SK-N-MC (cell line): ENCODE measurements at regions not wholly inside any gene's neighbourhood (a gene's known extent, or its start where the extent isn't known, plus 50 kb on each side); places are given as distances from the start of the nearest gene placed in this dataset.

Experiments
- DNase-seq: peaks from one replicate; pipeline ENCODE4 v3.0.0-alpha.2; 2011; ENCODE audit warnings: low read depth, low spot score
- H3K27ac ChIP-seq: fragments of 200-600 bp; sonication (generic); 2 replicates; pipeline ENCODE4 v1.5.1; 2016; ENCODE audit warnings: mixed run types
- H3K36me3 ChIP-seq: fragments of 200-600 bp; sonication (generic); 2 replicates; pipeline ENCODE4 v1.6.1; 2017; ENCODE audit warnings: antibody characterized with exemption, low read length, mixed read lengths; ENCODE audit not compliant: insufficient read depth
- H3K4me3 ChIP-seq: fragments of 200-600 bp; sonication (generic); 2 replicates; pipeline ENCODE4 v1.5.1; 2016
- H3K9ac ChIP-seq: fragments of 200-600 bp; sonication (generic); 2 replicates; pipeline ENCODE4 v1.8.0; 2017; ENCODE audit warnings: mixed run types, mixed read lengths; ENCODE audit not compliant: insufficient read length
- H3K9me3 ChIP-seq: fragments of 200-600 bp; sonication (generic); 2 replicates; pipeline ENCODE4 v1.6.1; 2017; ENCODE audit warnings: low read depth, mild to moderate bottlenecking, antibody characterized with exemption, low read length, moderate library complexity, mixed read lengths
- EZH2 ChIP-seq: fragments of 200-600 bp; sonication (generic); IDR thresholded peaks from one replicate; pipeline ENCODE4 v1.6.1; 2017; ENCODE audit warnings: antibody characterized with exemption
- FOXP2 ChIP-seq: optimal IDR thresholded peaks from 2 replicates; pipeline ENCODE3; 2011; ENCODE audit warnings: mild to moderate bottlenecking, moderate library complexity; ENCODE audit not compliant: insufficient read depth; ENCODE audit errors: extremely low read length, control extremely low read depth
- POLR2AphosphoS5 ChIP-seq: IDR thresholded peaks from 2 replicates; pipeline ENCODE4 v1.6.1; 2012; ENCODE audit warnings: mild to moderate bottlenecking, low read depth, low read length, borderline replicate concordance

GRCh38 chr13:72530471-72530870, 197.0 kb downstream of the MZT1 start:
- no peaks in the 10 kb centered on the region for H3K9me3 ChIP-seq
- no peak overlapping the region for H3K27ac ChIP-seq
- H3K4me3 ChIP-seq: no peak overlapping the region
- H3K36me3 ChIP-seq: no peaks in the 10 kb centered on the region
- H3K9ac ChIP-seq: no peak overlapping the region
- no peak for TF ChIP-seq FOXP2
- no peak for TF ChIP-seq EZH2
- no peak for TF ChIP-seq POLR2AphosphoS5
- no peak for DNase-seq

- H3K36me3 ChIP-seq: no peaks in the 10 kb centered on the region
- DNase-seq: no peak
Measured at GRCh38 chr13:72527333-72527732, 200.1 kb downstream of the MZT1 start.

GRCh38 chr13:72523593-72523992, 203.8 kb downstream of the MZT1 start:
- H3K4me3 ChIP-seq: no peak overlapping the region
- DNase-seq: no peak
- TF ChIP-seq FOXP2 (no peak), EZH2 (no peak), POLR2AphosphoS5 (no peak)
- H3K9me3 ChIP-seq: no peaks in the 10 kb centered on the region
- no peak overlapping the region for H3K9ac ChIP-seq
- H3K27ac ChIP-seq: no peak overlapping the region
- no peaks in the 10 kb centered on the region for H3K36me3 ChIP-seq

More at GRCh38 chr13:72527333-72527732, 200.1 kb downstream of the MZT1 start:
- H3K4me3 ChIP-seq: no peak overlapping the region
- TF ChIP-seq FOXP2 (no peak), POLR2AphosphoS5 (no peak), EZH2 (no peak)
- H3K9me3 ChIP-seq: no peaks in the 10 kb centered on the region
- H3K9ac ChIP-seq: no peak overlapping the region
- H3K27ac ChIP-seq: no peak overlapping the region

- H3K27ac ChIP-seq: no peak overlapping the region
- TF ChIP-seq POLR2AphosphoS5 (no peak), FOXP2 (no peak), EZH2 (no peak)
- no peak overlapping the region for H3K4me3 ChIP-seq
- no peak overlapping the region for H3K9ac ChIP-seq
- no peaks in the 10 kb centered on the region for H3K36me3 ChIP-seq
- DNase-seq: no peak
- H3K9me3 ChIP-seq: no peaks in the 10 kb centered on the region
Measured at GRCh38 chr13:72523049-72523448, 204.4 kb downstream of the MZT1 start.

GRCh38 chr13:72521940-72522661, 205.3 kb downstream of the MZT1 start:
- H3K4me3 ChIP-seq: no peak overlapping the region
- no peak for TF ChIP-seq EZH2
- TF ChIP-seq FOXP2: no peak
- no peak for TF ChIP-seq POLR2AphosphoS5
- no peak for DNase-seq
- no peak overlapping the region for H3K27ac ChIP-seq
- H3K36me3 ChIP-seq: no peaks in the 10 kb centered on the region
- H3K9me3 ChIP-seq: no peaks in the 10 kb centered on the region
- H3K9ac ChIP-seq: no peak overlapping the region

GRCh38 chr13:72514146-72514545, 213.3 kb downstream of the MZT1 start:
- Histone ChIP-seq H3K9ac (no peak overlapping the region), H3K9me3 (no peaks in the 10 kb centered on the region), H3K27ac (no peak overlapping the region), H3K36me3 (no peaks in the 10 kb centered on the region), H3K4me3 (no peak overlapping the region)
- no peak for TF ChIP-seq FOXP2
- no peak for DNase-seq

GRCh38 chr13:72508392-72508791, 219.0 kb downstream of the MZT1 start:
- Histone ChIP-seq H3K9me3 (no peaks in the 10 kb centered on the region), H3K4me3 (no peak overlapping the region), H3K27ac (no peak overlapping the region), H3K9ac (no peak overlapping the region), H3K36me3 (no peaks in the 10 kb centered on the region)
- DNase-seq: no peak
- TF ChIP-seq EZH2: no peak
- no peak for TF ChIP-seq POLR2AphosphoS5
- no peak for TF ChIP-seq FOXP2

- H3K27ac ChIP-seq: no peak overlapping the region
- no peak overlapping the region for H3K9ac ChIP-seq
- peak overlapping the region; percentile 23; the same call in 1 of the 2 replicates for H3K4me3 ChIP-seq
- no peaks in the 10 kb centered on the region for H3K9me3 ChIP-seq
- no peak for DNase-seq
- H3K36me3 ChIP-seq: no peaks in the 10 kb centered on the region
- TF ChIP-seq EZH2 (no peak), FOXP2 (no peak), POLR2AphosphoS5 (no peak)
Measured at GRCh38 chr13:72507416-72508199, 219.8 kb downstream of the MZT1 start.

- Histone ChIP-seq H3K36me3 (no peaks in the 10 kb centered on the region), H3K9ac (no peak overlapping the region), H3K4me3 (no peak overlapping the region), H3K9me3 (no peaks in the 10 kb centered on the region), H3K27ac (no peak overlapping the region)
- no peak for TF ChIP-seq POLR2AphosphoS5
- no peak for TF ChIP-seq FOXP2
- TF ChIP-seq EZH2: no peak
- no peak for DNase-seq
Measured at GRCh38 chr13:72506706-72507105, 220.7 kb downstream of the MZT1 start.
